C4-2B (cell line): ENCODE measurements at regions not wholly inside any gene's neighbourhood (a gene's known extent, or its start where the extent isn't known, plus 50 kb on each side); places are given as distances from the start of the nearest gene placed in this dataset.

Experiments
- H3K27ac ChIP-seq: fragments of 450-650 bp; 2 replicates; pipeline ENCODE4 v1.5.1; 2017
- ZFX ChIP-seq: fragments of 450-650 bp; IDR thresholded peaks from 2 replicates; pipeline ENCODE4 v1.6.1; 2017
- TF ChIP-seq, protein P1 (sequence below): fragments of 450-650 bp; conservative IDR thresholded peaks from 2 replicates; pipeline ENCODE4 v1.5.1; 2017; ENCODE audit warnings: mild to moderate bottlenecking

DNA sequence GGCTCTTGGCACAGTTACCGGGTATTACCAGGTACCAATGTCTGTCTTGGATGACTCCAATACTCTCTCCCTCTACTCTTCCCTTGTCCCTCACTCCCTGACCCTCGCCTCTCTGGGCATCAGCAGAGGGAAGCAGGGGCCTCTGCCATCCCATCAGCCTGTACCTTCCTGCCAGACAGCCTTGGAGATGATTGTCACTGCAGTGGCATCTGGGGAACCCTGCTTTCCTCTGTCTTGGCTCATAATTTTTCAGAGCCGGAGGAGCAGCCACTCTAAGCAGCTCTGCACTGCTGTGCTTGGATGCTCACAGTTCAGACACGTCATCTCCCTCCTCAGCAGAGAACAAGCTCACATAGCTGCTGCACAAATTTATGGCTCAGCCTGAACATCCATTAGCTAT, 274.1 kb downstream of the SMARCA2 start:
- TF ChIP-seq ZFX = no peak
- TF ChIP-seq, protein P1, sequence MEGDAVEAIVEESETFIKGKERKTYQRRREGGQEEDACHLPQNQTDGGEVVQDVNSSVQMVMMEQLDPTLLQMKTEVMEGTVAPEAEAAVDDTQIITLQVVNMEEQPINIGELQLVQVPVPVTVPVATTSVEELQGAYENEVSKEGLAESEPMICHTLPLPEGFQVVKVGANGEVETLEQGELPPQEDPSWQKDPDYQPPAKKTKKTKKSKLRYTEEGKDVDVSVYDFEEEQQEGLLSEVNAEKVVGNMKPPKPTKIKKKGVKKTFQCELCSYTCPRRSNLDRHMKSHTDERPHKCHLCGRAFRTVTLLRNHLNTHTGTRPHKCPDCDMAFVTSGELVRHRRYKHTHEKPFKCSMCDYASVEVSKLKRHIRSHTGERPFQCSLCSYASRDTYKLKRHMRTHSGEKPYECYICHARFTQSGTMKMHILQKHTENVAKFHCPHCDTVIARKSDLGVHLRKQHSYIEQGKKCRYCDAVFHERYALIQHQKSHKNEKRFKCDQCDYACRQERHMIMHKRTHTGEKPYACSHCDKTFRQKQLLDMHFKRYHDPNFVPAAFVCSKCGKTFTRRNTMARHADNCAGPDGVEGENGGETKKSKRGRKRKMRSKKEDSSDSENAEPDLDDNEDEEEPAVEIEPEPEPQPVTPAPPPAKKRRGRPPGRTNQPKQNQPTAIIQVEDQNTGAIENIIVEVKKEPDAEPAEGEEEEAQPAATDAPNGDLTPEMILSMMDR = no peak
- no peak overlapping the region for H3K27ac ChIP-seq

DNA sequence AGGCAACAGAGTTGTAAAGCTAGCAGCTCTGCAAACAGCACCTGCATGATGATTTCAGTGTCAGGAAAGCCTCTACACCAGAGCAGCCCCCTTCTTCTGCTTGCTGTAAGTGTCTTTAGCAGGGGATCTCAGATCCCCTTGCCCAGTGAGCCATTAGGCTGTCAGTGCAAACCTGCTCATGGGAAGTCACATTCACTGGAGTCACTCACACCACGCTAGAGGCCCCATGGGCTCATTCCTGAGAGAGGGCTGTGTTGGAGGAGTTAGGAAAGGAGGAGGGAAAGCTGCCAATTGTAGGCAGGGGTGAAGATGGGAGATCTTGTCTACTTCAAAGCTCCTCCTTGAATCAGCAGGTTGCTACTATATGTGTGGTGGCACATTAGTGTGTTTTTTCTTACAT, 275.2 kb downstream of the SMARCA2 start:
- H3K27ac ChIP-seq = no peak overlapping the region
- TF ChIP-seq, protein P1 = no peak
- TF ChIP-seq ZFX = no peak

- H3K27ac ChIP-seq = peak overlapping the region; percentile 73
- TF ChIP-seq, protein P1 = no peak
- no peak; the same call in 1 of the 2 replicates for TF ChIP-seq ZFX
Measured at GRCh38 chr9:2291980-2292704, 277.0 kb downstream of the SMARCA2 start.

- H3K27ac ChIP-seq = peak overlapping the region; percentile 73; the same call in 1 of the 2 replicates
- TF ChIP-seq, protein P1 = no peak
- TF ChIP-seq ZFX = no peak
Measured at GRCh38 chr9:2292733-2293132, 277.6 kb downstream of the SMARCA2 start.

DNA sequence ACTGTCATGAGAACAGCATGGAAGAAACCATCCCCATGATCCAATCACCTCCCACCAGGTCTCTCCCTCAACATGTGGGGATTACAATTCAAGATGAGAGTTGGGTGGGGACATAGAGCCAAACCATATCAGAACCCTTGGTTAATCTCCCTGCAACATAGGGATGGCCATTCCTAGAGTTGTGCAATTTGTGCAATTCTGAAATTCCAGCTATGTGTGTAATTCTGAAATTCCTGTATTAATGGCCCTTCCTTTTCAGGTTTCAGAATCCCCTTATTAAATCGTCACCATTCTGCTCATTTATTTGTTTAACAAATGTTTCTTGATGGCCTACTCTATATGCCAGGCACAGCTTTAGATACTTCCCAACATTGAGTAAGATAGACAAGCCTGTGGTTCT, 282.6 kb downstream of the SMARCA2 start:
- no peak overlapping the region for H3K27ac ChIP-seq
- TF ChIP-seq, protein P1 = no peak
- no peak for TF ChIP-seq ZFX

- TF ChIP-seq, protein P1 = no peak
- TF ChIP-seq ZFX = no peak
- H3K27ac ChIP-seq = no peak overlapping the region
Measured at GRCh38 chr9:2298217-2298616, 283.1 kb downstream of the SMARCA2 start.

GRCh38 chr9:2299156-2299842, 284.2 kb downstream of the SMARCA2 start:
- TF ChIP-seq, protein P1 = no peak
- TF ChIP-seq ZFX = no peak
- H3K27ac ChIP-seq = no peak overlapping the region
